Liver (tissue), 8 donors: ENCODE measurements at regions not wholly inside any gene's neighbourhood (a gene's known extent, or its start where the extent isn't known, plus 50 kb on each side); places are given as distances from the start of the nearest gene placed in this dataset.

Experiments
- DNase-seq: peaks from one replicate; pipeline ENCODE4 v3.0.0-alpha.2; 2017; ENCODE audit warnings: low spot score
- H3K27ac ChIP-seq, 2 donors: one replicate each; pipeline ENCODE4 v1.7.0; 2013; ENCODE audit warnings: inconsistent platforms in 2 of 2, low read length in 2 of 2, control low read depth in 1 of 2, low read depth in 1 of 2, mild to moderate bottlenecking in 1 of 2
- H3K27me3 ChIP-seq, 4 donors: one replicate each; pipeline versions ENCODE4 v1.6.1 to v1.7.0; 2013; ENCODE audit warnings: low read length in 3 of 4, inconsistent platforms in 1 of 4, mild to moderate bottlenecking in 1 of 4, moderate library complexity in 1 of 4; ENCODE audit not compliant: control insufficient read depth in 4 of 4, insufficient read depth in 4 of 4
- H3K36me3 ChIP-seq, 4 donors: one replicate each; pipeline versions ENCODE4 v1.6.1 to v1.7.0; 2013; ENCODE audit warnings: low read length in 3 of 4, mild to moderate bottlenecking in 3 of 4, low read depth in 1 of 4, moderate library complexity in 1 of 4; ENCODE audit not compliant: control insufficient read depth in 4 of 4, insufficient read depth in 3 of 4
- H3K4me1 ChIP-seq, 4 donors: one replicate each; pipeline versions ENCODE4 v1.6.1 to v1.7.0; 2013; ENCODE audit warnings: low read length in 3 of 4, mild to moderate bottlenecking in 3 of 4, moderate library complexity in 1 of 4; ENCODE audit not compliant: control insufficient read depth in 4 of 4, insufficient read depth in 4 of 4
- H3K4me3 ChIP-seq, 3 donors: one replicate each; pipeline versions ENCODE4 v1.6.1 to v1.7.0; 2013; ENCODE audit warnings: low read length in 3 of 3, control low read depth in 1 of 3, low read depth in 1 of 3, mild to moderate bottlenecking in 1 of 3
- H3K9ac ChIP-seq, 2 donors: one replicate each; pipeline ENCODE4 v1.7.0; 2013; ENCODE audit warnings: low read length in 2 of 2, mild to moderate bottlenecking in 2 of 2, moderate library complexity in 2 of 2, control low read depth in 1 of 2, low read depth in 1 of 2
- H3K9me3 ChIP-seq, 4 donors: one replicate each; pipeline versions ENCODE4 v1.6.1 to v1.7.0; 2013; ENCODE audit warnings: low read length in 3 of 4; ENCODE audit not compliant: control insufficient read depth in 4 of 4
- ATF3 ChIP-seq: IDR thresholded peaks from 2 replicates; pipeline ENCODE4 v1.6.1; 2016; ENCODE audit warnings: antibody characterized with exemption
- EGR1 ChIP-seq, 2 donors: IDR thresholded peaks; 2 replicates each; pipeline ENCODE4 v1.6.1; 2016 to 2018; ENCODE audit warnings: antibody characterized with exemption in 2 of 2, low read depth in 2 of 2
- FOXA1 ChIP-seq: IDR thresholded peaks from 2 replicates; pipeline ENCODE4 v1.6.1; 2016; ENCODE audit warnings: antibody characterized with exemption
- FOXA2 ChIP-seq: IDR thresholded peaks from 2 replicates; pipeline ENCODE4 v1.6.1; 2016; ENCODE audit warnings: antibody characterized with exemption
- GABPA ChIP-seq, 2 donors: IDR thresholded peaks in 1 of 2; conservative IDR thresholded peaks in 1 of 2; 2 replicates each; pipeline ENCODE4 v1.6.1; 2016; ENCODE audit warnings: antibody characterized with exemption in 2 of 2, mild to moderate bottlenecking in 1 of 2, moderate library complexity in 1 of 2
- HNF4A ChIP-seq, 2 donors: conservative IDR thresholded peaks; 2 replicates each; pipeline ENCODE4 v1.6.1; 2016; ENCODE audit warnings: antibody characterized with exemption in 2 of 2, mild to moderate bottlenecking in 2 of 2
- HNF4G ChIP-seq: IDR thresholded peaks from 2 replicates; pipeline ENCODE4 v1.6.1; 2016; ENCODE audit warnings: antibody characterized with exemption
- JUND ChIP-seq, 2 donors: IDR thresholded peaks; 2 replicates each; pipeline ENCODE4 v1.6.1; 2016; ENCODE audit warnings: antibody characterized with exemption in 2 of 2
- NR2F2 ChIP-seq: IDR thresholded peaks from 2 replicates; pipeline ENCODE4 v1.6.1; 2016; ENCODE audit warnings: antibody characterized with exemption
- RAD21 ChIP-seq, 2 donors: IDR thresholded peaks; 2 replicates each; pipeline ENCODE4 v1.6.1; 2016; ENCODE audit warnings: antibody characterized with exemption in 2 of 2, mild to moderate bottlenecking in 2 of 2
- RXRA ChIP-seq, 2 donors: IDR thresholded peaks; 2 replicates each; pipeline ENCODE4 v1.6.1; 2017 to 2018; ENCODE audit warnings: antibody characterized with exemption in 2 of 2, mild to moderate bottlenecking in 1 of 2
- SP1 ChIP-seq: IDR thresholded peaks from 2 replicates; pipeline ENCODE4 v1.6.1; 2018; ENCODE audit warnings: antibody characterized with exemption, mild to moderate bottlenecking
- TAF1 ChIP-seq: conservative IDR thresholded peaks from 2 replicates; pipeline ENCODE4 v1.6.1; 2016; ENCODE audit warnings: antibody characterized with exemption, mild to moderate bottlenecking
- YY1 ChIP-seq: IDR thresholded peaks from 2 replicates; pipeline ENCODE4 v1.6.1; 2016; ENCODE audit warnings: antibody characterized with exemption, mild to moderate bottlenecking
- ZBTB33 ChIP-seq: IDR thresholded peaks from 2 replicates; pipeline ENCODE4 v1.6.1; 2016; ENCODE audit warnings: antibody characterized with exemption
- WGBS: extraction: QIAGEN DNeasy Blood & Tissue Kit; methylation state at CpG from one replicate; pipeline ENCODE4 v1.1.7; 2013; 5-methylcytosine and 5-hydroxymethylcytosine counted together
- TF ChIP-seq, protein P1 (sequence below): IDR thresholded peaks from 2 replicates; pipeline ENCODE4 v1.6.1; 2016; ENCODE audit warnings: antibody characterized with exemption
- TF ChIP-seq, protein P2 (sequence below): IDR thresholded peaks from 2 replicates; pipeline ENCODE4 v1.6.1; 2016; ENCODE audit warnings: antibody characterized with exemption, mild to moderate bottlenecking
- TF ChIP-seq, protein P3 (sequence below): fragments of 150-350 bp; IDR thresholded peaks from 2 replicates; pipeline ENCODE4 v1.5.1; 2017; ENCODE audit warnings: improper control_type of control experiment, low read depth, low read length; ENCODE audit not compliant: missing input control
- donor health status: healthy.
- donor health status: healthy.
- donor health status: healthy.
- donor health status: healthy.
- donor health status: healthy.

DNA sequence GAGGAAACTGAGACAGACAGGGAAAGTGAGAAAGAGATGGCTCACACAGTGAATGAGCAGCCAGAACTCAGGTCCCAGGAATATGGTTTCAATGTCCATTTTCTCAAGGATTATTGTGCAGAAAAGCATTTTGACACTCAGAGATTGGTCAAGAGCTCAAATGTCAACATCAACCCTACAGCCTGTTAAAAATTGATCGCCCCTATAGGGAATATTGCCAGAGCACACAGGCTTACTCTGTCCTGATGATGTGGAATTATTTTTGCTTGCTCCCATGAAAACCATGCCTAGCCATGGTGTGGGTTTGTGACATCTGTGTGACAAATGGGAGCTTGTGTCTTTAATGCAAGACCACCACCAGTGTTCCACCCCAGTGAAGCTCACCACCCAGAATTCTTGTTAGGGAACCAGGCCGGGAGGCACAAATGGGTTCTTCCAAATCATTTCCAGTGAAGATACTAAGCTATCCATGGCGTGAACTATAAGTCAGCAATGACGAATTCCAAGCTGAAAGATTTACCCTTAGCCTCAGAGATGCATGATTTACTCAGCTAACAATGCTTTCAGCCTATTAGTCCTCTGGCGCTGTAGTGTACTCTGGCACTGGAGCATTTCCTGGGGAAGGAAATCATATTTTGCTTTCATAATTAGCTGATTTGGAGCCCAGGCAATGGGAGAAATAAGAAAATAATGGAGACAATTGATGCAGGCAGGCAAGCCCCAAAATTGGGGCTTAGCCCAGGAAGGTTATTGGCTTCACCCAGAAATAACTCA, 1188.2 kb upstream of the TMEM132C start:
- TF ChIP-seq FOXA2, result peak; percentile 49
- peak; percentile 16 to 31 for TF ChIP-seq HNF4A (conservative IDR thresholded peaks at IDR 0.05)
- no peak for TF ChIP-seq SP1
- no peak overlapping the region for H3K9ac ChIP-seq
- 67% methylated on average over 5 of the region's 5 CpGs for WGBS
- no peaks in the 10 kb centered on the region for H3K9me3 ChIP-seq
- no peak overlapping the region for H3K4me3 ChIP-seq
- no peaks in the 10 kb centered on the region for H3K36me3 ChIP-seq
- no peaks in the 10 kb centered on the region for H3K27me3 ChIP-seq
- H3K27ac ChIP-seq, result no peak overlapping the region
- DNase-seq, result no peak
- H3K4me1 ChIP-seq, result peaks cover 4 to 11% (median 9%) of the 10 kb centered on the region in 4 donors

- Histone ChIP-seq H3K4me1 (peaks cover 4 to 13% (median 10%) of the 10 kb centered on the region in 4 donors), H3K9me3 (no peaks in the 10 kb centered on the region), H3K27ac (no peak overlapping the region), H3K9ac (no peak overlapping the region), H3K27me3 (no peaks in the 10 kb centered on the region), H3K4me3 (no peak overlapping the region), H3K36me3 (no peaks in the 10 kb centered on the region)
- WGBS, result 83% methylated on average over 3 of the region's 3 CpGs
- TF ChIP-seq, protein P1, sequence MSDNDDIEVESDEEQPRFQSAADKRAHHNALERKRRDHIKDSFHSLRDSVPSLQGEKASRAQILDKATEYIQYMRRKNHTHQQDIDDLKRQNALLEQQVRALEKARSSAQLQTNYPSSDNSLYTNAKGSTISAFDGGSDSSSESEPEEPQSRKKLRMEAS, result no peak
- TF ChIP-seq GABPA (IDR thresholded peaks at IDR 0.05 in 1 of 2, conservative IDR thresholded peaks at IDR 0.05 in 1 of 2) (no peak), NR2F2 (no peak), RAD21 (IDR thresholded peaks at IDR 0.05) (no peak), FOXA2 (no peak), YY1 (no peak), RXRA (IDR thresholded peaks at IDR 0.05) (no peak), JUND (IDR thresholded peaks at IDR 0.05) (no peak), SP1 (no peak), HNF4A (conservative IDR thresholded peaks at IDR 0.05) (no peak), EGR1 (IDR thresholded peaks at IDR 0.05; ENCODE audit: low read depth in 2 of 2) (no peak), HNF4G (no peak), ATF3 (no peak), ZBTB33 (no peak), FOXA1 (no peak), TAF1 (no peak)
- TF ChIP-seq, protein P2, sequence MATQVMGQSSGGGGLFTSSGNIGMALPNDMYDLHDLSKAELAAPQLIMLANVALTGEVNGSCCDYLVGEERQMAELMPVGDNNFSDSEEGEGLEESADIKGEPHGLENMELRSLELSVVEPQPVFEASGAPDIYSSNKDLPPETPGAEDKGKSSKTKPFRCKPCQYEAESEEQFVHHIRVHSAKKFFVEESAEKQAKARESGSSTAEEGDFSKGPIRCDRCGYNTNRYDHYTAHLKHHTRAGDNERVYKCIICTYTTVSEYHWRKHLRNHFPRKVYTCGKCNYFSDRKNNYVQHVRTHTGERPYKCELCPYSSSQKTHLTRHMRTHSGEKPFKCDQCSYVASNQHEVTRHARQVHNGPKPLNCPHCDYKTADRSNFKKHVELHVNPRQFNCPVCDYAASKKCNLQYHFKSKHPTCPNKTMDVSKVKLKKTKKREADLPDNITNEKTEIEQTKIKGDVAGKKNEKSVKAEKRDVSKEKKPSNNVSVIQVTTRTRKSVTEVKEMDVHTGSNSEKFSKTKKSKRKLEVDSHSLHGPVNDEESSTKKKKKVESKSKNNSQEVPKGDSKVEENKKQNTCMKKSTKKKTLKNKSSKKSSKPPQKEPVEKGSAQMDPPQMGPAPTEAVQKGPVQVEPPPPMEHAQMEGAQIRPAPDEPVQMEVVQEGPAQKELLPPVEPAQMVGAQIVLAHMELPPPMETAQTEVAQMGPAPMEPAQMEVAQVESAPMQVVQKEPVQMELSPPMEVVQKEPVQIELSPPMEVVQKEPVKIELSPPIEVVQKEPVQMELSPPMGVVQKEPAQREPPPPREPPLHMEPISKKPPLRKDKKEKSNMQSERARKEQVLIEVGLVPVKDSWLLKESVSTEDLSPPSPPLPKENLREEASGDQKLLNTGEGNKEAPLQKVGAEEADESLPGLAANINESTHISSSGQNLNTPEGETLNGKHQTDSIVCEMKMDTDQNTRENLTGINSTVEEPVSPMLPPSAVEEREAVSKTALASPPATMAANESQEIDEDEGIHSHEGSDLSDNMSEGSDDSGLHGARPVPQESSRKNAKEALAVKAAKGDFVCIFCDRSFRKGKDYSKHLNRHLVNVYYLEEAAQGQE, result no peak
- TF ChIP-seq, protein P3, sequence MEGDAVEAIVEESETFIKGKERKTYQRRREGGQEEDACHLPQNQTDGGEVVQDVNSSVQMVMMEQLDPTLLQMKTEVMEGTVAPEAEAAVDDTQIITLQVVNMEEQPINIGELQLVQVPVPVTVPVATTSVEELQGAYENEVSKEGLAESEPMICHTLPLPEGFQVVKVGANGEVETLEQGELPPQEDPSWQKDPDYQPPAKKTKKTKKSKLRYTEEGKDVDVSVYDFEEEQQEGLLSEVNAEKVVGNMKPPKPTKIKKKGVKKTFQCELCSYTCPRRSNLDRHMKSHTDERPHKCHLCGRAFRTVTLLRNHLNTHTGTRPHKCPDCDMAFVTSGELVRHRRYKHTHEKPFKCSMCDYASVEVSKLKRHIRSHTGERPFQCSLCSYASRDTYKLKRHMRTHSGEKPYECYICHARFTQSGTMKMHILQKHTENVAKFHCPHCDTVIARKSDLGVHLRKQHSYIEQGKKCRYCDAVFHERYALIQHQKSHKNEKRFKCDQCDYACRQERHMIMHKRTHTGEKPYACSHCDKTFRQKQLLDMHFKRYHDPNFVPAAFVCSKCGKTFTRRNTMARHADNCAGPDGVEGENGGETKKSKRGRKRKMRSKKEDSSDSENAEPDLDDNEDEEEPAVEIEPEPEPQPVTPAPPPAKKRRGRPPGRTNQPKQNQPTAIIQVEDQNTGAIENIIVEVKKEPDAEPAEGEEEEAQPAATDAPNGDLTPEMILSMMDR, result no peak
- DNase-seq, result no peak
These were observed 1187.3 kb upstream of the TMEM132C start for GRCh38 chr12:127079636-127080035.
